ENCODE measurements at regions not wholly inside any gene's neighbourhood (a gene's known extent, or its start where the extent isn't known, plus 50 kb on each side); places are given as distances from the start of the nearest gene placed in this dataset.
"Not testable (repeated sequence)": the region's sequence is repeated elsewhere in the genome, so short reads cannot be mapped to it uniquely, and the experiment has no call there.

GRCh38 chr7:82501346-82501745, 57.8 kb upstream of the CACNA2D1 start:
- ChIA-PET POLR2A (no interaction called here), RAD21 (ENCODE audit: unreplicated experiment) (interaction anchor here (1.0 kb wide), 1 partner anchor 95 kb away, joined by 3 read pairs; no protein-coding TSS in a partner anchor), SMC1A (ENCODE audit: uncharacterized antibody, unreplicated experiment) (interaction anchor here (1.0 to 1.6 kb wide), 2 partner anchors 11 to 16 kb away, joined by 3 to 6 read pairs; no protein-coding TSS in a partner anchor), CTCF (no interaction called here)
- intact Hi-C loops (cut with micrococcal nuclease; ENCODE audit: unreplicated experiment) (no loop called here), in situ Hi-C loops (cut with MboI) (no loop called here)
- ATAC-seq (no peak), FAIRE-seq (no peak), DNase-seq (ENCODE audit: low read depth, low spot score) (no peak)
- Histone ChIP-seq H3K4me1 (ENCODE audit: control insufficient read depth, insufficient read depth, low read length) (no peaks in the 10 kb centered on the region), H3K79me2 (ENCODE audit: control insufficient read depth, insufficient read depth, low read length) (no peaks in the 10 kb centered on the region), H3K9me3 (replicated peaks; ENCODE audit: control insufficient read depth, insufficient read depth, low read length) (no peaks in the 10 kb centered on the region; the same call in 2 of the 3 replicates), H3K4me2 (ENCODE audit: control insufficient read depth, insufficient read depth) (no peak overlapping the region), H3K36me3 (ENCODE audit: control insufficient read depth in 2 of 2, insufficient read depth in 2 of 2, low read length in 1 of 2) (no peaks in the 10 kb centered on the region), H2AFZ (ENCODE audit: control insufficient read depth, low read depth, low read length) (no peak overlapping the region), H4K20me1 (ENCODE audit: control insufficient read depth, insufficient read depth) (no peaks in the 10 kb centered on the region), H3K27ac (ENCODE audit: control insufficient read depth, insufficient read depth) (no peak overlapping the region), H3K9ac (ENCODE audit: control insufficient read depth, insufficient read depth, low read length) (no peak overlapping the region), H3K27me3 (replicated peaks in 1 of 2; ENCODE audit: control insufficient read depth in 2 of 2, insufficient read depth in 2 of 2, low read length in 1 of 2) (no peaks in the 10 kb centered on the region), H3K4me3 (no peak overlapping the region)
- no peak for TF ChIP-seq SMARCA5 (IDR thresholded peaks at IDR 0.05)
- no TSS peak for BruUV-seq (replicated peaks)
- WGBS (ENCODE audit: insufficient coverage, insufficient replicate concordance, low lambda C conversion rate, missing lambda C conversion rate): 23% methylated on average over 4 of the region's 4 CpGs

DNA sequence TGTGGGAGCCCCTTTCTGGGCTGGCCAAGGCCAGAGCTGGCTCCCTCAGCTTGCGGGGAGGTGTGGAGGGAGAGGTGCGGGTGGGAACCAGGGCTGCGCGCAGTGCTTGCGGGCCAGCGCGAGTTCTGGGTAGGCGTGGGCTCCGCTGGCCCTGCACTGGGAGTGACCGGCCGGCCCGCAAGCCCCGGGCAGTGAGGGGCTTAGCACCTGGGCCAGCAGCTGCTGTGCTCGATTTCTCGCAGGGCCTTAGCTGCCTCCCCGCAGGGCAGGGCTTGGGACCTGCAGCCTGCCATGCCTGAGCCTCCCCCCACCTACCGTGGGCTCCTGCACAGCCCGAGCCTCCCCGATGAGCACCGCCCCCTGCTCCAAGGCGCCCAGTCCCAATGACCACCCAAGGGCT, 56.0 kb upstream of the CACNA2D1 start:
- H3K4me2 ChIP-seq (ENCODE audit: control insufficient read depth, insufficient read depth); BruUV-seq (replicated peaks); in situ Hi-C loops (cut with MboI); H2AFZ ChIP-seq (ENCODE audit: control insufficient read depth, low read depth, low read length); H3K27ac ChIP-seq (ENCODE audit: control insufficient read depth, insufficient read depth); RAD21 ChIA-PET (ENCODE audit: unreplicated experiment); H3K27me3 ChIP-seq (replicated peaks in 1 of 2; ENCODE audit: control insufficient read depth in 2 of 2, insufficient read depth in 2 of 2, low read length in 1 of 2); POLR2A ChIA-PET; FAIRE-seq; H3K36me3 ChIP-seq (ENCODE audit: control insufficient read depth in 2 of 2, insufficient read depth in 2 of 2, low read length in 1 of 2); intact Hi-C loops (cut with micrococcal nuclease; ENCODE audit: unreplicated experiment); H3K9ac ChIP-seq (ENCODE audit: control insufficient read depth, insufficient read depth, low read length); H4K20me1 ChIP-seq (ENCODE audit: control insufficient read depth, insufficient read depth); H3K4me3 ChIP-seq; ATAC-seq; H3K9me3 ChIP-seq (replicated peaks; ENCODE audit: control insufficient read depth, insufficient read depth, low read length); DNase-seq (ENCODE audit: low read depth, low spot score); H3K79me2 ChIP-seq (ENCODE audit: control insufficient read depth, insufficient read depth, low read length); H3K4me1 ChIP-seq (ENCODE audit: control insufficient read depth, insufficient read depth, low read length): not testable (repeated sequence)
- 88% methylated on average over 21 of the region's 21 CpGs for WGBS (ENCODE audit: insufficient coverage, insufficient replicate concordance, low lambda C conversion rate, missing lambda C conversion rate)
- ChIA-PET SMC1A (ENCODE audit: uncharacterized antibody, unreplicated experiment) (interaction anchor here (1.2 to 1.6 kb wide), 3 partner anchors 18 to 118 kb away, joined by 3 to 6 read pairs (median 4); no protein-coding TSS in a partner anchor), CTCF (interaction anchor here (1.2 kb wide), 1 partner anchor 18 kb away, joined by 4 read pairs; no protein-coding TSS in a partner anchor)
